ENCODE measurements at regions not wholly inside any gene's neighbourhood (a gene's known extent, or its start where the extent isn't known, plus 50 kb on each side); places are given as distances from the start of the nearest gene placed in this dataset.

DNA sequence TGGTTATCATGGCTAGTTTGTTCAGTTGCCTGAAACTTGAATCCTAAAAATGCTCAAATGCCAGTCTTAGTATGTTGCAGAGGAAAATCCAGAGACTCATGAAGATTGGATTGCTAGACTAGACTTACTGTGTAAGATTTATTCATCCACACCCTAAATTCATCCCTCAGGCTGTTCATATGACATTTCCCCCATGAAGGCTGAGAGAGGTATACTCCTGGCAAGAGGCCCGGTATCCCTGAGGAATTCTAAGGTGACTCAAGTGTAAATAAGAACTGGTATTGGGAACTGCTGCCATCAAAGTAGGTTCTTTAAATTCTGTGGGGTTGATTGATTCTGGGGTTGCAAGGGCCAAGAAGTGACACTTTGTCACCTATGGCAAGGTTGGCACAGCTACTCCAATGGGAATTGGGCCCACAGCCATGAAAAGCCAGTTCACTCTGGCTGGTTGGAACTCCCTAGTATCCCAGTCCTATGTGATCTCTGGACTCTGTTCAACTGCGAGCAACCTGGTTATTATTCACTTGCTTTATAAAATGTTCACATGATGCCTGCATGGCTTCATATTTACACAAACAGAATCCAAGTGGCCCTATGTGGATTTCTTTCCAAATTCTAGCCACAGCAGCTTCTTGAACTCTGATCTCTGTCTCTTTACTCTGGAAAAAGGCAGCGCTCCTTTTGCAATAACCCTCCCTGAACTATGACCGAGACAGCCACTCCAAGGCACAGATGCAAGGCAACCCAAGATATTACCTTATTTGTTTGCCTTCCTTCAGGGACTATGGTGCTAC, 429.1 kb downstream of the CBLN2 start:
- DNase-seq (ENCODE audit: extremely low read depth in 1 of 11, low read depth in 9 of 11, low spot score in 4 of 11) = no peak

DNA sequence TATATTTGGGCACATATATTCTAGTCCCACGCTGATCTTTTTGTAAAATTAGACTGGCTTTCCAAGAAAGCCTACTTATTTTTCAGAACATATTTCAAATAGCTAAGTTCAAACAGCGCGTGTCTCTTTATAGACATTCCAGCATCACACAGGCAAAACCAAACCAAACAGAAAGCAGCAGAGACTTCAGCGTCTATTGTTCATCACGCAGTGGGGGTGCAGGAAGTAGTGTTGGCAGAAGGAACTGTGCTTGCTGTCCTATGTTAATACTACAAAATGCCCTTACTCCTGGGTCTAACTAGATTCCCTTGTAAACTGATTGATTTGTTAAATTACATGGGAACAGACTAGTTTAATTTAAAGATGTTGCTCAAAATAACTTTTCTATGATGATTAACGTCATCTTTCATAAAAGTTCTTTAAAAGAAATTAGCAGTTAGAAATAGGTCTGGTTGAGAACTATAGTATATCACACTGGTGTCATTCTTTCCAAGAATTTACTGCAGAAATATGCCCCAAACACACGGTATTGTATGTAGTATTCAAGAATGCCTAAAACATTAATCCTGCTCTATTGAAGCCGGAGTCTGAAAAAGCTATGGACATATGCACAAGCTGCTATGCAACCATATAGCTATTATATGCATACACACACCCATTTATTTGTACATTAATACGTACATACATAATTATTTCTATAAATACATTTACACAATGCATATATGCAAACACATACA, 436.3 kb downstream of the CBLN2 start:
- DNase-seq (ENCODE audit: extremely low read depth in 1 of 11, low read depth in 9 of 11, low spot score in 4 of 11) = peak in 3 of 11 donors; percentile 1 to 16 (median 4)

DNA sequence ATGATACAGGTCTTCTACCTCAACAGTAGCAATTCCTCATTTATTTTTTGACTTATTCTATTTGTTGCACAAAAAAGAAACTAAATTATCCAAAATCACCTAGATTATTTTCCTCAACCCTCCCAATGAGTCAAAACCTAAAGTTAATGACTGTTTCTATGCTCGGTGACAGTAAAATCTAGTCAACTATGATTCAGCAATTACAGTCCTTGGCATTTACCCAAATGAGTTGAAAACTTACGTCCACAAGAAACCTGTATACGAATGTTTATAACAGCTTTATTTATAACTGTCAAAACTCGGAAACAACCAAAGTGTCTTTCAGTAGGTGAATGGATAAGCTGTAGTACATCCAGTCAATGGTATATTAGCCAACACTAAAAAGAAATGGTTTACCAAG, 439.3 kb downstream of the CBLN2 start:
- DNase-seq (ENCODE audit: extremely low read depth in 1 of 11, low read depth in 9 of 11, low spot score in 4 of 11) = no peak

DNA sequence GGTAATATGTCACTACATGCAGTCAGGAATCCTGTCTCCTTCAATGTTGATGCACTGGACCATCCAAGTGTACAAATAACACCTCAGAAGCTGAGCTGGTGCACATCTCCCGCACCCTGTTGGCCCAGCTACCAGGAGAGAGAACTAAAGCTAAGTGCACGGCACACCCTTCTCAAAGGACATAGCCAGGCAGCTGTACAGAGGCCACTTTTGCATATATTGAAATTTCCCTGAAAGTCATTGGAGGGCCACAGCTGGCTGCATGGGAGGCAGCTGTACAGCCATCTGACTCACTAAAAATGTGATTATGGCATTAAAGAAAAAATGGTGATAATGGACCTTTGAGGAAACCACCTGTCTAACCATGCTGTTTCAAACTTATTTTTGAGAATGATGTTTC, 441.7 kb downstream of the CBLN2 start:
- no peak for DNase-seq (ENCODE audit: extremely low read depth in 1 of 11, low read depth in 9 of 11, low spot score in 4 of 11)

DNA sequence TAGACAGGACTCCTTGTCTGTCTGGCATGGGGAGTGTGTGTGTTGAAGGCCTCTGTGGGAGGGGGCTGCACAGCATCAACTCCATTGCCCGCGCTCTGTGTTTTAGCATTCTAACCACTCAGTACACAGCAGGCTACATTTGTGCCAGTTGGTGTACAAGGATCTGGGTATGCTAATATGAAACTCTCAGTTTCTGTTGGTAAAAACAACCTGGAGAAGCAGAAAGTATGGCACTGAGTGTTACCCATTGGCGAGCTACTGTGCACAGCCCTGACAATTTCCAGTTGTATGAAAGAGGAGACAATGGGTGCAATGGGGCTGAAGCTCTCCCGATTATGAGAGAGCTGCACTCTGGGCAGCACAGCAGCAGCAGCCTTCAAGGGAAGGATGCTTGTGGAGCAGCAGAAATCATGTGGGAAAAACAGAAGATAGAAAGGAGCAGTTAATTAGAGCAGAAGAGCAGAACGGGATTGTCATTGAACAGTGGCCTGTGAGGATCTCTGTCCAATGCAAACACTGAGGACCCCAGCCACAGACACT, 443.6 kb downstream of the CBLN2 start:
- no peak for DNase-seq (ENCODE audit: extremely low read depth in 1 of 11, low read depth in 9 of 11, low spot score in 4 of 11)

DNA sequence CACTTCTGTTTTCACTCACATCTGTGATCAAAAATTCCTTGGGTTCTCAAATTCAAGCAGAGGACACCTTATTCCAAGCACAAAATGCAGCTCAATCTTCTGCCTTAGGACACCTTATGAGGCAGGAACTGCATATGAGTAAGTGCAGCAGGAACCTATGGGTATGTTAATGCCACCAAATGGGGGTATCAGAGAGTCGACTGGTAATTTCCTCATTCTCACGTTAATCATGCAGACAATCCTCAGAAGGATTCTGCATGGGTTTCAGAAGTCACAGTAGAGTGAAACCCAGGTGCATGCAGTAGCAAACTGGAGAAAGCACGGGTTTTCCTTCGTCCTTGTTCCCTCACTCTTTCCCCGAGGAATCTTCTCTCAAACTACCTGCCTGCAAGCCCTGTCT, 452.8 kb downstream of the CBLN2 start:
- DNase-seq (ENCODE audit: extremely low read depth in 1 of 11, low read depth in 9 of 11, low spot score in 4 of 11) = no peak

DNA sequence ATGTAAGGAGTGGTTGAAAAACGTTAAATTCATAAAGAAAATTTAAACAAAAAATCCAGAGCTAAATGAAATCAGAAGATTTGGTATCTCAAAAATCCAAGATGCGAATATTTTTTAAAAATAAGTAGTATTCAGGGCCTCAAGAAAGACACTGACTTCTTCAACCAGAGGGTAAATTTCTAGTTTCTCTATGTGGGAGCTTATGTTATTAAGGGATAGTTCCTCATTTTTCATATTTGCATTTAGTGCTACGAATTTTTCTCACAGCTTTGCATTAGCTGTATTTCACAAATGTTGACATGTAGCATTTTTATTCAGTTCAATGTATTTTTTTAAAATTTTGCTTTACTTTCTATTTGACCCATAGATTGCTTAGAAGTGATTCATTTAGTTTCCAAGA, 454.7 kb downstream of the CBLN2 start:
- no peak for DNase-seq (ENCODE audit: extremely low read depth in 1 of 11, low read depth in 9 of 11, low spot score in 4 of 11)

DNA sequence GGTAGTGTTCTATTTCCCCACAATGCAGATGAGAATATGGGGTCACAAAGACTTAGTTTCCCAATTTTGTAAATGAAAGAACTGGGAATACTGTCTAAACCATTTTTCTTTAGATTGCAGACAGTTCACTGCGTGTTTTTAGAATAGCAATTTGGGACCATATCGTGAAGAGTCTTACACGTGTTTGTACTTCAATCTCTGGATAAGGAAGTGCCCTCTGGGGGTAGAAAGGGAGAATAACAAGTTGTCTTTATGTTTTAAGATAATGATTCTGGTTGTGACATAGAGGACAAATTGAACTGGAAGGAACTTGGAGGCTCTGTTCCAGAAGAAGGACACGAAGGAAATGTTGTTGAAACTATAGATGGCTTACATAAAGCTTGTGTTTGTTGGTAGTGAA, 457.7 kb downstream of the CBLN2 start:
- DNase-seq (ENCODE audit: extremely low read depth in 1 of 11, low read depth in 9 of 11, low spot score in 4 of 11) = peak in 5 of 11 donors; percentile 2 to 13 (median 4)

DNA sequence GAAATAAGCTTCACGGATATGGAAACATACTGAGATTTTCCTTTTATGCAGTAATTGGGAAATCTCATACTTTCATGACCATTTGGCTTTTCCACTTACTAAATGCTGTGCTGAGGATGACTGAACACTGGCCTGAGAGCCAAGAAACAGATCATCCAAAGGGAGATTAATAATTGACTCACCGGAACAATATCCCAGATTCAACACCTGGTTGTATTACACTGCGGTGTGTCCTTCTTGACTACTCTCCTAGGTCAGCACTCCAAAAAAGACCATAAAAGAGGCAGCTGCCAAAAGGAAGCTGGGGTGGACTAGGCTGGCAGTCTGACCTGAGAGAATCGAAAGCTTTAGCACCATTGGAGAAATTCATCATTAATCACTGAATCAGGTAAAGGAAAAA, 469.1 kb downstream of the CBLN2 start:
- DNase-seq (ENCODE audit: extremely low read depth in 1 of 11, low read depth in 9 of 11, low spot score in 4 of 11) = no peak

DNA sequence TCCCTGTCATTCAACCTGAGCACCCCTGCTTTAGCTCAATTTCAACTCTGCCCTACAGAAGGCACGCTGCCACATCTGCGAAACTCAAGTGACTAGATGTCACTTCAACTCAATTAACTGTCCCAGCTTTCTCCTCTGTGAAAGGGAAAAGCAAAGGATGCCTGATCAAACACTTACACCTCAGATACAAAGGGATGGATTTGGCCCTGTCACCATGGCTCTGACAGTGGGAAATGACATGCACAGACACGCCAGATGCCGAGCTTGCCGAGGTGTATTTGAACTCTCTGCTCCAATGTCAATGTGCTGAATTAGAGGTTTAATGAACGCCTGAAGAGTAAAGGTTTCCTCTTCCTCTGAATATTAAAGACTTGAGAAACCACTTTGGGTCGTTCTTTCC, 481.1 kb downstream of the CBLN2 start:
- no peak for DNase-seq (ENCODE audit: extremely low read depth in 1 of 11, low read depth in 9 of 11, low spot score in 4 of 11)

DNA sequence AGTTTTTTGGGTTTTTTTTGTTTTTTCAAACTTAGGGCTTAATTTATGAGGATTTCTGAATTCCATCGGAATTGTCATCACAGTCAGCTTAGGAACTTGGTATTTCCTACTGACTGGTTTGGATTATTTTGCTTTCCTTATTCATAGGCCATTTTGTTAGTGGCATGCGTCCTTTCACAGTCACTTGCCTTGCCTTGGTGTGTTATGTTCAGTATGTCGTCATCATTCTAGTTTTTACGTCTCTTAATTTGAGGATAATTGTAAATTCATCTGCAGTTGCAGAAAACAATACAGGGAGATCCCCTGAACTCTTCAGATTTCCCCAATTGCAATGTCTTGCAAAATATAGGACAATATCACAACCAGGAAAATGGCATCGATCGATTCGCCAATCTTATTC, 485.3 kb downstream of the CBLN2 start:
- DNase-seq (ENCODE audit: extremely low read depth in 1 of 11, low read depth in 9 of 11, low spot score in 4 of 11) = no peak

DNA sequence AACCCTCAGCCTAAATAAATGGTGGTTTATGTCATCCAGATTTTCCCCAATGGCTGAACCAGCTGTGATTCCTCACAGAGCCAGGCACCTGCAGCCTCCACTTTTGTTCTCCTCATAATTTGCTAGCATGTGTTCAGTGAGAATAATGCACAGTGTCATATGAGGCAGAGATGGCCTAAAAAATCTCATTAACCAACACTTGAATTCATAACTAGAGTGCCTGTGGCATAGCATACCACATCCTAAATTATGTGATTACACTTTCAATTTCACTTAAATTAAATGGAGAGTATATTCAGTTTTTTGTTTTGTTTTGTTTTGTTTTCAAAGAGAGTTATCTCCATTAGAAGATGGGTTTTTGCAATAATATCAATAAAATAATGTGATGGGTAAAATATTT, 488.0 kb downstream of the CBLN2 start:
- DNase-seq (ENCODE audit: extremely low read depth in 1 of 11, low read depth in 9 of 11, low spot score in 4 of 11) = no peak

DNA sequence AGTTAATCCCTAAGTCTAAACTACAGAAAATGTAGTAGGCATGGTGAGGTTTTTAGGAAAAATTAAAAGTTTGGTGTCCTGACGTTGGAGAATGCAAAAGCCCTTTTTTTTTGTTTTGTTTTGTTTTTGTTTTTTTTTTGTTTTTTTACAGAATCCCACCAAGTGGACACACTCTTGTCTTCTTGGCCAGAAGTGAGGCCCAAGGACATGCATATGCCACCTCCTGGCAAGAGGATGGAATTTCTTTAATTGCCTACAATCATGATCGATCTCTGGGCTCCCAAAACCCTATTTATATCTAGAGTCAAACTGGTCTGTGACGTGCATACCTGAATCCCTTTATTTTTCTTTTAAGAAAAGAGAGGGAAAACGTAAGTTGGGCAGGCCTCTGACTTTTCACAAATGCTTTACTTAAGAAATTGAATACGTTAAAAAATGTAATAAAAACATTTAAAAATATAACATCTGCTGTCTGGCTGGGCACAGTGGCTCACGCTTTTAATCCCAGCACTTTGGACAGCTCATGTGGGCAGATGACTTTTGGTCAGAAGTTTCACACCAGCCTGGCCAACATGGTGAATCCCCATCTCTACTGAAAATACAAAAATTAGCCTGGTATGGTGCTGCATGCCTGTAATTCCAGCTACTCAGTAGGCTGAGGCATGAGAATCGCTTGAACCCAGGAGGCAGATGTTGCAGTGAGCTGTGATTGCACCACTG, 502.7 kb downstream of the CBLN2 start:
- no peak for DNase-seq (ENCODE audit: extremely low read depth in 1 of 11, low read depth in 9 of 11, low spot score in 4 of 11)

DNA sequence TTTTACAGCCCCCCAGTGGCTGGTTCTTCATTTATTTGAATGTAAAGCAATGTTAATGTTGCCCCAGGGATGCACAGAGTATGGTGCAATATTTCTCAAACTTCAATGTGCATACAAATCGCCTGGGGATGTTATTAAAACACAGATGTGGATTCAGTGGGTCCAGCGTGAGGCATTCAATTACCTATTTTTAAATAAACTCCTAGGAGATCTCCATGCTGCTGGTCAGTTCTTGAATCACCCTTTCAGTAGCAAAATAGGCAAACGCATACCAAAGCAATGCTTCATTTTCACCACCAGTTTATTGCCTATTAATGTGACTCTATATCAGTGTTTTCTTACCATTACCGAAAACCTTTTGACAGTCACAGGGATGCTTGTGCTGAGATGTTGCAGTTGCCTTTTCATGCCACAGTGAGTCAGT, 530.7 kb downstream of the CBLN2 start:
- no peak for DNase-seq (ENCODE audit: extremely low read depth in 1 of 11, low read depth in 9 of 11, low spot score in 4 of 11)

DNA sequence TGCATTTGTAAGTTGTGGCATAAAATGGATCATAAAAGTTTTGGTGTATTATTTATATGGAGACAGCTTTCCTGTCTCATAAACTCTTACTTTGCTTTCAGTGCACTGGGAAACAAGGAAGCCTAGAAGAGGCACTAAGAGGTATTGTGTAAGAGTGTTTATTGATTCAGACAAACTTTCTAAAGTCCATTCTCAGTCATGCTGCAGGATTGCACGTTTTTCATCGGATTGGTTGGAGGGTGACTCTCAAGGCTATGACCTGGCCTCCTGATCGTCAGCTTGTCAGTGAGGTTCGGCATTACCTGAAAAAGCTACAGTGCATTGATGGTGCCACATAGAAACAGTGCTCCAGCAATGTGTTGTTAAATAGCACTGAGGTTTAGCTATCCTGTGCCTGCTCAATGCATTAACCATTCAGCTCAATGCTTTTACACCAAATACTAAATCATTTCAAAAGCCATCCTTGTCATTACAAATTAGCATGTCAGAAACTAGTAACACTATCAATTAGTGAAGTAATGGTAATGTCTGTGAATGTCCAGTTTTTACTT, 545.5 kb downstream of the CBLN2 start:
- DNase-seq (ENCODE audit: extremely low read depth in 1 of 11, low read depth in 9 of 11, low spot score in 4 of 11) = no peak

DNA sequence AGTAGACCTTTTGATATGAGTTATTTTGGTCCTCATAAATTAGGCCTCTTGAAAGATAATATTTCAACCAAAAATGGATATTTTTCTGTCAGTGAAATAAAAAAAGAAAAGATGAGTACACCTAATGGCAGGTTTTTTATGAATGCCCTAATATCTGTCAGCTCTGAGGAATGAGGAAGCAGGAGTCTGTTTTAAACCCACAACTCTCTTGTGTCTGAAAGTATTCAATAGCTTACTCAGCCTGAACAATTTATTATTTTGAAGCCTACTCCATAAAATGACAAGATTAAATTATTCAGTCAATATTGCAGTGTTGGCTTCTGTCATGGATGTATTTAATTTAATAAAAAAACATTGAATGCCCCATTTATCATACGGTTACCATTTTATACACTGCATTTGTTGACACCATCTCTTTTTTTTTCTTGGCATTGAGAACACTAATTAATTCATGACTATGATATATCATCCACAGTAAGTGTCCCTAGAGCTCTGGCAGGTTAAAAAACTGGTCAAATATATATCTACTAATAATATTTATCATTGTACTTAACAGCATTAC, 548.2 kb downstream of the CBLN2 start:
- DNase-seq (ENCODE audit: extremely low read depth in 1 of 11, low read depth in 9 of 11, low spot score in 4 of 11) = no peak

DNA sequence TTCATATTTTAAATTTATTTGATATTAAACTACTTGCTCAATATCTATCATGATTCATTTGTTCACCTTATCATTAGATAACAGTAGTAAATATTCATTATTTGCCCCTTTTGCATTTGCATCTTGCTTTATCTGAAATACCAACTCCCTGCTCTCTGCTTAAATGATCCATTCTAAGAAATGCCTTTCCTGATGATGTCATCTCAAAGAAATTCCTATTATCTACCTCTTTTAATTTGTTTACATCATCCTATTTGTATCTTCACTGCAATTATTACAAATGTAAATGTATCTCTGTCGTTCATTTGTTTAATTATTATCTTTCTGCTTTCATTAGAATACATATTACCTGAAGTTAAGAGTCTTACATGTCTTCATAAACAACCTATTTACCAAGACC, 549.9 kb downstream of the CBLN2 start:
- DNase-seq (ENCODE audit: extremely low read depth in 1 of 11, low read depth in 9 of 11, low spot score in 4 of 11) = no peak

DNA sequence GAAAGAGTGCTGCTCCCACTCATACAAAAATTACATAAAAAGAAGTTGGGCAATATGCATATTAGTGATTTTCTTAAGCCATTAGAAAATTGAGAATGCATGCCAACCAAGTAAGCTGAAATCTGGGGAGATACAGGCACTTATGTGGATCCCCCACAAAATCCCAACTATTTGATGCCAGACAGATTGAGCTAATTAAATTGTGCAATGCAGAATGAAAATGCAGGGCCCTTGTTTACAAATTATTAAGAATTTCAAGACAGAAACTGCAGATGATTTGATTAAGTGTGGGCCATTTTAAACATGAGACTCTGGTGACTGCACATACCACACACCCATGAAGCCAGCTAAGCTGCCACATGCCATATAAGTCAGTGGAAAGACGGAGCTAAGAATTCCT, 554.5 kb downstream of the CBLN2 start:
- DNase-seq (ENCODE audit: extremely low read depth in 1 of 11, low read depth in 9 of 11, low spot score in 4 of 11) = no peak

DNA sequence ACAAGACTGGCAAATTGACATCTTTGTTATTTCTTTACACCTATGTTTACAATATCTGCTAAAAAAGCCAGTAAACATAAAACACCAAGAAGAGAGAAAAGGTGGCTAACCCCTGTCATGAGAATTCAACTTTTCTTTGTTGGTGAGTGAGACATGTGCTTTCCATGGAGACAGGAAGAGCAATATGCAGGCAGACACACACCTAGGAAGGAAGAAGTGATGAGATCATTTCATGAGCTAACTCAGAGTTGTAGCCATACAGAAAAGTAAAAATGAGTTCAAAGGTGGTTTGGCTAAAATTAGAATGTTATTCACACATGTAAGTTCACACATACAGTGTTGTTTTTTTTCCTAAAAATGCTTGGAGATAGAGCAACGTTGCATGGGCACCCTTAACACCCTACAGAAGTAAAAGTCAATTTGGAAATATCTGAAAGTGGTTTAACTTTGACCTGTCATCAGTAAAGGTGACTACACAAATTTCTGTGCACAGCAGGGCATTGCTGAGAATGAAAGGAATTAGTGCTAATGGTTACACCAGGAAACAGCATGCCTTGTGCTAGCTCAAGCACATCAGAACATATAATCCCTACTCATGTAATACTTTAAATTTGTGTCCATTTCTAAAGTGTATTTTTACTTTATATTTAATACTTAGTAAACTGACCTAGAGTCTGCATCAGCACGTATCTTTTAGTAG, 557.6 kb downstream of the CBLN2 start:
- DNase-seq (ENCODE audit: extremely low read depth in 1 of 11, low read depth in 9 of 11, low spot score in 4 of 11) = no peak
